CD14-positive monocyte (primary cell): ENCODE measurements at regions not wholly inside any gene's neighbourhood (a gene's known extent, or its start where the extent isn't known, plus 50 kb on each side); places are given as distances from the start of the nearest gene placed in this dataset.

Source experiments
- DNase-seq, 3 donors: peaks; one replicate each; pipeline ENCODE4 v3.0.0-alpha.2; 2011 to 2022
- H2AFZ ChIP-seq: 2 replicates; pipeline ENCODE4 v1.6.0; 2012; ENCODE audit warnings: mild to moderate bottlenecking, low read depth, low read length, inconsistent platforms; ENCODE audit not compliant: insufficient read depth, poor library complexity, severe bottlenecking
- H3K27ac ChIP-seq, 2 donors: 1 replicate in 1 of 2; 2 replicates in 1 of 2; pipeline ENCODE4 v1.5.1; 2012 to 2013; ENCODE audit warnings: low read length in 2 of 2, control low read depth in 1 of 2, inconsistent platforms in 1 of 2, low read depth in 1 of 2, mild to moderate bottlenecking in 1 of 2
- H3K27me3 ChIP-seq, 2 donors: one replicate each; pipeline versions ENCODE4 v1.6.0 to v1.6.1; 2011 to 2013; ENCODE audit warnings: low read length in 2 of 2; ENCODE audit not compliant: control insufficient read depth in 2 of 2, insufficient read depth in 2 of 2
- H3K36me3 ChIP-seq, 2 donors: replicated peaks in 1 of 2; 1 replicate in 1 of 2; 2 replicates in 1 of 2; pipeline versions ENCODE4 v1.5.1 to v1.6.1; 2012 to 2013; ENCODE audit warnings: low read length in 2 of 2, control low read depth in 1 of 2, inconsistent platforms in 1 of 2, mild to moderate bottlenecking in 1 of 2; ENCODE audit not compliant: insufficient read depth in 2 of 2, control insufficient read depth in 1 of 2
- H3K4me1 ChIP-seq, 2 donors: 1 replicate in 1 of 2; 2 replicates in 1 of 2; pipeline versions ENCODE4 v1.5.1 to v1.6.1; 2012 to 2013; ENCODE audit warnings: low read length in 2 of 2, control low read depth in 1 of 2, inconsistent platforms in 1 of 2, mild to moderate bottlenecking in 1 of 2, moderate library complexity in 1 of 2; ENCODE audit not compliant: insufficient read depth in 2 of 2, control insufficient read depth in 1 of 2
- H3K4me2 ChIP-seq: replicated peaks from 2 replicates; pipeline ENCODE3; 2012; ENCODE audit warnings: low read length, moderate library complexity, mild to moderate bottlenecking; ENCODE audit not compliant: poor library complexity, severe bottlenecking; ENCODE audit errors: extremely low read depth
- H3K4me3 ChIP-seq, 3 experiments: fragments of 200-600 bp in 1 of 3; sonication (generic) in 1 of 3; replicated peaks in 1 of 3; 1 replicate in 2 of 3; 2 replicates in 1 of 3; pipeline ENCODE4 v1.5.1; 2011 to 2013; ENCODE audit warnings: low read length in 3 of 3, mild to moderate bottlenecking in 3 of 3, control low read depth in 2 of 3, low read depth in 2 of 3, inconsistent platforms in 1 of 3, moderate library complexity in 1 of 3
- H3K79me2 ChIP-seq: 2 replicates; pipeline ENCODE4 v1.6.0; 2012; ENCODE audit warnings: mild to moderate bottlenecking, control low read depth, inconsistent platforms, low read length, moderate library complexity; ENCODE audit not compliant: insufficient read depth
- H3K9ac ChIP-seq: 2 replicates; pipeline ENCODE4 v1.6.0; 2017; ENCODE audit warnings: low read length, mild to moderate bottlenecking; ENCODE audit not compliant: insufficient read depth, poor library complexity, severe bottlenecking
- H3K9me3 ChIP-seq, 2 donors: replicated peaks in 1 of 2; 1 replicate in 1 of 2; 2 replicates in 1 of 2; pipeline versions ENCODE4 v1.5.1 to v1.6.1; 2012 to 2013; ENCODE audit warnings: low read length in 2 of 2, control low read depth in 1 of 2; ENCODE audit not compliant: control insufficient read depth in 1 of 2, insufficient read depth in 1 of 2
- H4K20me1 ChIP-seq: 2 replicates; pipeline ENCODE4 v1.6.0; 2012; ENCODE audit warnings: mild to moderate bottlenecking, low read length, control low read depth, moderate library complexity; ENCODE audit not compliant: insufficient read depth
- H3K27ac Mint-ChIP-seq, 7 donors: one replicate each; pipeline ENCODE4 v1.8.0; 2020; ENCODE audit warnings: mild to moderate bottlenecking in 7 of 7, mixed read lengths in 7 of 7, moderate library complexity in 6 of 7, inconsistent platforms in 2 of 7
- H3K27me3 Mint-ChIP-seq, 3 donors: one replicate each; pipeline ENCODE4 v1.8.0; 2021 to 2022; ENCODE audit warnings: low read depth in 3 of 3, mild to moderate bottlenecking in 3 of 3, mixed read lengths in 3 of 3, moderate library complexity in 3 of 3, inconsistent platforms in 1 of 3
- H3K36me3 Mint-ChIP-seq, 2 donors: one replicate each; pipeline ENCODE4 v1.8.0; 2020; ENCODE audit warnings: mixed read lengths in 2 of 2, inconsistent platforms in 1 of 2, mild to moderate bottlenecking in 1 of 2
- H3K4me1 Mint-ChIP-seq: one replicate; pipeline ENCODE4 v1.8.0; 2020; ENCODE audit warnings: mild to moderate bottlenecking, mixed read lengths
- H3K4me3 Mint-ChIP-seq, 2 donors: one replicate each; pipeline ENCODE4 v1.8.0; 2020; ENCODE audit warnings: mild to moderate bottlenecking in 2 of 2, mixed read lengths in 2 of 2, moderate library complexity in 1 of 2
- H3K9me3 Mint-ChIP-seq, 7 donors: one replicate each; pipeline ENCODE4 v1.8.0; 2020 to 2022; ENCODE audit warnings: mixed read lengths in 7 of 7, mild to moderate bottlenecking in 6 of 7, moderate library complexity in 6 of 7, inconsistent platforms in 2 of 7
- CTCF ChIP-seq: fragments of 200-600 bp; IDR thresholded peaks from one replicate; pipeline ENCODE4 v1.8.0; 2022; ENCODE audit warnings: antibody characterized with exemption, mild to moderate bottlenecking
- WGBS: methylation state at CpG from one replicate; pipeline ENCODE4 v1.1.5; 2013; ENCODE audit warnings: missing lambda C conversion rate; ENCODE audit not compliant: insufficient coverage; 5-methylcytosine and 5-hydroxymethylcytosine counted together
- intact Hi-C, 2 donors: fragments of 100-400 bp; cut with micrococcal nuclease; formaldehyde crosslinking; loops; one replicate each; pipeline versions ENCODE4 v1.15.0 to v1.15.1; 2023

GRCh38 chr15:70249616-70250015 lies 151.9 kb upstream of the TLE3 start:
- peaks cover 0 to 1% (median 0%) of the 10 kb centered on the region in 7 donors for H3K9me3 Mint-ChIP-seq
- H3K4me1 Mint-ChIP-seq: peaks cover 41% of the 10 kb centered on the region
- no peaks in the 10 kb centered on the region for H3K9me3 ChIP-seq
- no peak overlapping the region for H2AFZ ChIP-seq
- no peak overlapping the region for H3K4me2 ChIP-seq
- H3K36me3 Mint-ChIP-seq: peaks cover 4 to 7% of the 10 kb centered on the region in 2 donors
- no peak overlapping the region for H3K4me3 Mint-ChIP-seq
- H3K4me3 ChIP-seq: no peak overlapping the region
- TF ChIP-seq CTCF: no peak
- H3K27ac Mint-ChIP-seq: peak overlapping the region in 2 of 7 donors; percentile 15 to 54
- H3K36me3 ChIP-seq: no peaks in the 10 kb centered on the region
- H3K4me1 ChIP-seq: peaks cover 38 to 42% of the 10 kb centered on the region in 2 donors
- 50% methylated on average over 2 of the region's 6 CpGs for WGBS
- intact Hi-C loops: loop anchor here (5.0 to 10.0 kb wide), 2 partner anchors 87 to 105 kb away; no protein-coding TSS in a partner anchor
- no peaks in the 10 kb centered on the region for H3K27me3 ChIP-seq
- H3K79me2 ChIP-seq: no peaks in the 10 kb centered on the region
- no peaks in the 10 kb centered on the region for H4K20me1 ChIP-seq
- peaks cover 7 to 12% (median 8%) of the 10 kb centered on the region in 3 donors for H3K27me3 Mint-ChIP-seq
- H3K9ac ChIP-seq: no peak overlapping the region
- no peak for DNase-seq
- no peak overlapping the region for H3K27ac ChIP-seq

GRCh38 chr15:70248116-70249025 lies 150.7 kb upstream of the TLE3 start:
- intact Hi-C loops: loop anchor here (5.0 to 10.0 kb wide), 2 partner anchors 86 to 104 kb away; no protein-coding TSS in a partner anchor
- Histone ChIP-seq H4K20me1 (no peaks in the 10 kb centered on the region), H3K4me2 (no peak overlapping the region), H3K4me1 (peaks cover 44 to 46% of the 10 kb centered on the region in 2 donors), H3K79me2 (no peaks in the 10 kb centered on the region), H3K27me3 (no peaks in the 10 kb centered on the region), H3K9me3 (no peaks in the 10 kb centered on the region), H2AFZ (no peak overlapping the region), H3K4me3 (no peak overlapping the region), H3K27ac (no peak overlapping the region), H3K36me3 (no peaks in the 10 kb centered on the region), H3K9ac (no peak overlapping the region)
- peaks cover 4 to 9% of the 10 kb centered on the region in 2 donors for H3K36me3 Mint-ChIP-seq
- DNase-seq: no peak
- peak overlapping the region; percentile 13 to 31 for H3K4me3 Mint-ChIP-seq
- peaks cover 8 to 10% (median 9%) of the 10 kb centered on the region in 3 donors for H3K27me3 Mint-ChIP-seq
- 67% methylated on average over 6 of the region's 12 CpGs for WGBS
- H3K27ac Mint-ChIP-seq: peak overlapping the region in 4 of 7 donors; percentile 66 to 88 (median 80)
- peaks cover 0 to 1% (median 0%) of the 10 kb centered on the region in 7 donors for H3K9me3 Mint-ChIP-seq
- TF ChIP-seq CTCF: no peak
- peaks cover 45% of the 10 kb centered on the region for H3K4me1 Mint-ChIP-seq
